Ectodermal cell (in vitro differentiated cells): ENCODE measurements at regions not wholly inside any gene's neighbourhood (a gene's known extent, or its start where the extent isn't known, plus 50 kb on each side); places are given as distances from the start of the nearest gene placed in this dataset.

ENCODE experiments used
- H3K27ac ChIP-seq: 2 replicates; pipeline ENCODE4 v1.7.0; 2013; ENCODE audit warnings: mild to moderate bottlenecking, low read depth, low read length; ENCODE audit not compliant: insufficient read depth, poor library complexity, severe bottlenecking
- H3K27me3 ChIP-seq: 2 replicates; pipeline ENCODE4 v1.7.0; 2013; ENCODE audit warnings: mild to moderate bottlenecking, low read length; ENCODE audit not compliant: insufficient read depth, control insufficient read depth, poor library complexity, severe bottlenecking
- H3K36me3 ChIP-seq: one replicate; pipeline ENCODE4 v1.7.0; 2013; ENCODE audit warnings: low read length; ENCODE audit not compliant: control insufficient read depth, insufficient read depth
- H3K4me1 ChIP-seq: one replicate; pipeline ENCODE4 v1.7.0; 2013; ENCODE audit warnings: low read length; ENCODE audit not compliant: control insufficient read depth, insufficient read depth
- H3K4me3 ChIP-seq: 2 replicates; pipeline ENCODE4 v1.7.0; 2013; ENCODE audit warnings: low read depth, low read length, control low read depth; ENCODE audit not compliant: insufficient read depth
- H3K9me3 ChIP-seq: 2 replicates; pipeline ENCODE4 v1.7.0; 2013; ENCODE audit warnings: mild to moderate bottlenecking, low read length, moderate library complexity; ENCODE audit not compliant: control insufficient read depth
- WGBS, 2 experiments: methylation state at CpG; one replicate each; pipeline ENCODE4 v1.1.7; 2013; ENCODE audit warnings: missing lambda C conversion rate in 2 of 2; 5-methylcytosine and 5-hydroxymethylcytosine counted together

DNA sequence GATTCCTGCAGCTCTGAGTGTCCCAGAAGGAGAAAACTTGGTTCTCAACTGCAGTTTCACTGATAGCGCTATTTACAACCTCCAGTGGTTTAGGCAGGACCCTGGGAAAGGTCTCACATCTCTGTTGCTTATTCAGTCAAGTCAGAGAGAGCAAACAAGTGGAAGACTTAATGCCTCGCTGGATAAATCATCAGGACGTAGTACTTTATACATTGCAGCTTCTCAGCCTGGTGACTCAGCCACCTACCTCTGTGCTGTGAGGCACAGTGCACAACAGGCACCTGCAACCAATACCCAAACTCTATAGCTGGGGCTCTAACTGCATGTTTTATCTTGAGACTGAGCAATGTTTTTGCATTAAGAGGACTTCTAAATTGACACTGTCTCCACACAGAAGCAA, 379.2 kb upstream of the OR4E1 start:
- H3K27me3 ChIP-seq = no peaks in the 10 kb centered on the region
- H3K27ac ChIP-seq = no peak overlapping the region
- WGBS, 2 experiments = 83 to 85% methylated on average over 3 of the region's 3 CpGs
- no peaks in the 10 kb centered on the region for H3K4me1 ChIP-seq
- H3K4me3 ChIP-seq = no peak overlapping the region
- no peaks in the 10 kb centered on the region for H3K9me3 ChIP-seq
- H3K36me3 ChIP-seq = no peaks in the 10 kb centered on the region

DNA sequence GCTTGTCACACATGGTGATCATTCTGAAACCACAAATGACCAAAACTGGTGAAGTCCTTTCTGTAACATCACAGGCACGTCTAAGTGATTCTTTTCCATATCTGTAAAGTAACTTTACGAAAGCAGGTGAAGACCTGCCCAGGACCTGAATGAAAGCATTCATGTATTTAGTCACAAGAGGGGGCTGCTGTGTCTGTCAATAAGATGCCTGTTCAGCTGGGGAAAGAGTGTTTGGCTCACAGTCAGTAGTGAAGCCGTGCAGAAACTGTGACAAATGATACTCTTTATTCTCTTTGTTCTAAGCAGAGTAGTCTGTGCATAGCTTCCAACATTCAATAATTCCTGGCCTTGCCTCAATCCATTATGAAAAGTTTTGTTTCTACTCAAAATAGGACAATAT, 373.5 kb upstream of the OR4E1 start:
- Histone ChIP-seq H3K27ac (no peak overlapping the region), H3K9me3 (no peaks in the 10 kb centered on the region), H3K4me3 (no peak overlapping the region), H3K4me1 (no peaks in the 10 kb centered on the region), H3K27me3 (no peaks in the 10 kb centered on the region), H3K36me3 (no peaks in the 10 kb centered on the region)
- WGBS, 2 experiments = 43 to 47% methylated on average over 3 of the region's 3 CpGs

DNA sequence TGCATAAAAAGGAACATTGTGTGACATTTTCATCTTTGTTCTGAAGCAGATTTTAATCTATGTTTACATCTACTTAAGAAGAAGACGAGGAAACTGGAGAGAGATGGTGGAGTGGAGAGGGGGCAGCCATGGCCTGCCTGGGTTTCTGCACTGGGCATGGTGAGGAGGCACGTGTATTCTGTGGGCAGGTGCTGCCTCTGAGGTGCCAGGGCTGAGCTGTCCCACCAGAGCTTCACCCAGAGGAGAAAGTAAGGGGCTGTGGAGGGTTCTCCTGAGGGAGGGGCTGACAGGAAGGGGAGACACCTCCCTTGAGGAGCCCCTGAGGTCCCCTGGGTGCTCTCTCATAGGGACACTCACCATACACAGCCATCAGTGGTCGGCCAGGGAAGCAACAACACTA, 372.4 kb upstream of the OR4E1 start:
- no peaks in the 10 kb centered on the region for H3K27me3 ChIP-seq
- H3K27ac ChIP-seq = no peak overlapping the region
- 84 to 85% methylated on average over 3 of the region's 3 CpGs for WGBS, 2 experiments
- no peaks in the 10 kb centered on the region for H3K4me1 ChIP-seq
- no peaks in the 10 kb centered on the region for H3K36me3 ChIP-seq
- no peaks in the 10 kb centered on the region for H3K9me3 ChIP-seq
- H3K4me3 ChIP-seq = no peak overlapping the region

DNA sequence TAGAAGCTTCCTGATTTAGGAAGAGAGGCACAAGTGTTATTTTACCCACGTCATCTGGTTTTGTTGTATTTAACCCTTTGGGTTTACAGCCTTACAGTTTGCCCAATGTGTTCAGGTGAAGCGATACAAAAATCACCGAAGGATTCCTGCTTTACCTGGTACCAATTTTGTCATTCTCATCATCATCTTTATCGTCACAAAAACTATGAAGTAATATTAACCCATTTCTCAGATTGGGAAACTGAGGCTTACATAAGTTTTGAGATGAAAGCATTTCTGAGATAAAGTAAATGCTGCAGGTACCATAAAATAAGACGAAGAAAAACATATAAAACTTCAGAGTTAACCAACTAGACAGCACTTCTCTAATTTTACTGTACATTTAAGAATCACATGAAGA, 370.6 kb upstream of the OR4E1 start:
- no peaks in the 10 kb centered on the region for H3K27me3 ChIP-seq
- 69 to 84% methylated on average over 5 of the region's 5 CpGs for WGBS, 2 experiments

DNA sequence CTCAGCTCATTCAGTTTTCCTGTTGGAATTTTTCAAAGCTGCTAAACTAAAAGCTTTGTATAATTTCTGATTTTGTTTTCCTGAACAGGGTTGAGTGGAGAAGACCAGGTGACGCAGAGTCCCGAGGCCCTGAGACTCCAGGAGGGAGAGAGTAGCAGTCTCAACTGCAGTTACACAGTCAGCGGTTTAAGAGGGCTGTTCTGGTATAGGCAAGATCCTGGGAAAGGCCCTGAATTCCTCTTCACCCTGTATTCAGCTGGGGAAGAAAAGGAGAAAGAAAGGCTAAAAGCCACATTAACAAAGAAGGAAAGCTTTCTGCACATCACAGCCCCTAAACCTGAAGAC, 367.1 kb upstream of the OR4E1 start:
- Histone ChIP-seq H3K36me3 (no peaks in the 10 kb centered on the region), H3K4me3 (no peak overlapping the region), H3K9me3 (no peaks in the 10 kb centered on the region), H3K27me3 (no peaks in the 10 kb centered on the region), H3K27ac (no peak overlapping the region), H3K4me1 (no peaks in the 10 kb centered on the region)
- 86 to 90% methylated on average over 3 of the region's 3 CpGs for WGBS, 2 experiments

More for the DNA sequence above, 370.6 kb upstream of the OR4E1 start:
- no peaks in the 10 kb centered on the region for H3K4me1 ChIP-seq
- no peak overlapping the region for H3K4me3 ChIP-seq
- no peaks in the 10 kb centered on the region for H3K36me3 ChIP-seq
- H3K27ac ChIP-seq = no peak overlapping the region
- no peaks in the 10 kb centered on the region for H3K9me3 ChIP-seq

DNA sequence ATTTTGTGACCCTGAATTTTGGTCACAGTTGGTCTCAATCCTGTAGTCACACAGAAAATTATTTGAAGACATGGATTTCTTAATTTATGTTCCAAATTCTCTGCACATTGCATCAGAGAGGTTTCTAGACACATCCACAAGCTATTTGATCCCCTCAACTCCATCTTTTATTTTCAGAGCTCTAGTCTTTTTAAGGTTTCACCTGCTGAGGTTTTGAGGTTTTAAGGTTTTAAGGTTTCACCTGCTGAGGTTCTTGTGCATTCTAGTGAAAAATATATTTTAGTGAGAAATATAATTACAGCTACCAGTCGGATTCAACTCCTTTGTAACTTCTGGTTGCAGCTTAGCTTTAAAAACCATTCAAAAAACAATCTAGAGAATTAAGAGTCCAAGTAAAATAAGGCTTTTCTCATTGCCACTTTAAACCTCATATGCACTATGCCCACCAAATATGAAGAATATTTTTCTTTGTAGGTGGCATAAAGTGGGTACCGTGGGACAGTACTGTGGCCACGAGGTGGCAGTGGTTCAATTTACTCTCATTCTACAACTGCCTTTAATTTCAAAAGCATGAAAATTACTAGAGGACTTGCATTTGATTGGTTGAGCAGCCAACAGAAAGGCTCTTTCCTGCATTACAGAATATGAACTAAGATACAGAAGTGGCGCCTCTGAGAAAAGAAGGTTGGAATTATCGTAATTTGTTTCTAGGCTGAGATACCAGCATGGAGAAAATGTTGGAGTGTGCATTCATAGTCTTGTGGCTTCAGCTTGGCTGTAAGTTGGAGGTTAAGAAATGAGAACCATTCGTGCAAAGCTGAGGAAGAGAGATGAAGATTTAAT, 366.5 kb upstream of the OR4E1 start:
- Histone ChIP-seq H3K9me3 (no peaks in the 10 kb centered on the region), H3K27ac (no peak overlapping the region), H3K4me1 (no peaks in the 10 kb centered on the region), H3K36me3 (no peaks in the 10 kb centered on the region), H3K27me3 (no peaks in the 10 kb centered on the region), H3K4me3 (no peak overlapping the region)
- WGBS, 2 experiments = 69 to 84% methylated on average over 4 to 5 of the region's 6 CpGs

DNA sequence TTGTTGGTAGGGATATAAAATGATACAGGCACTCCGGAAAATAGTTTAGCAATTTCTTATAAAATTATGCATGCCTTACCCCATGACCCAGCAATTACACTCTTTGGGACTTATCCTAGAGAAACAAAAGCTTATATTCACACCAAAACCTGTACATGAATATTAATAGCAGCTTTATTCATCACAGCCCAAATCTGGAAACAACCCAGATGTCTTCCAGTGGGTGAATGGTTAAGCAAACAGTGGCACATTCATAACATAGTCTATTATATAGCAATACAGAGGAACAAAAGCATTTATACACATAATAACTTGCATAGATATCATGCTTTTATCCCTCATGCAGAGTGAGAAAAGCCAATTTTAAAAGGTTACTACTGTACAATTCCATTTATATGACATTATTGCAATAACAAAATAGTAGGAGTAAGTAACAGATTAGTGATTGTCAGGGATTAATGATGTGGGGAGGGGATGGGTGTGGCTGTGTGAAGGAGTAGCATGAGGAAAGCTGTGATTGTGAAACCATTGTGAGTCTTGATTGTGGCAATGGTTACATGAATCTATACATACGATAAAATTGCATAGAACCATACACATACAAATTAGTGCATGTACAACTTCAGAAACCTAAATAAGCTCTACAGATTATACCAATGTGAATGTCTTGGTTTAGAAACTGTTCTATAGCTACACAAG, 363.1 kb upstream of the OR4E1 start:
- Histone ChIP-seq H3K9me3 (no peaks in the 10 kb centered on the region), H3K4me3 (no peak overlapping the region), H3K4me1 (no peaks in the 10 kb centered on the region), H3K36me3 (no peaks in the 10 kb centered on the region), H3K27me3 (no peaks in the 10 kb centered on the region), H3K27ac (no peak overlapping the region)
- 87% methylated on average over 2 of the region's 2 CpGs; no CpG with 5 or more reads in 1 of the 2 experiments for WGBS, 2 experiments

DNA sequence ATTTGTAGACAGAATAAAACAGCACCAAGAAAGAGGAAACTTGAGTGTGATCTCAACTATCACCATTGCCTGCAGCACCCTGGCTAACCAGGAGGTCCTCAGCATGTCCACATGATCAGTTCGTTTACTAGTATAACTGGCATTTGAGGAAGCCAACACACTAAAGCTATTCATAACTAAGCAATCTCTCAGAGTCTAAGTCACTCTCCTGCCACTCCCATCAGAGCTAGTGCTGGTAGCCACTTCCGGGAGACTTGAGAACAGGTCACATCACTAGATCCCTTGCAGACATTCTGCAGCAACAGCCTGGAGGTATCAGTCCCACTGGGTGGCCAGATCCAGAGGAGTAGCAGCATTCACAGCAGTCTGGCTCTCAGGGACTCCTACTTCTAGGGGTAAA, 352.9 kb upstream of the OR4E1 start:
- 90 to 93% methylated on average over 2 of the region's 2 CpGs for WGBS, 2 experiments
- no peaks in the 10 kb centered on the region for H3K36me3 ChIP-seq
- H3K27ac ChIP-seq = no peak overlapping the region
- no peaks in the 10 kb centered on the region for H3K27me3 ChIP-seq
- no peaks in the 10 kb centered on the region for H3K9me3 ChIP-seq
- no peaks in the 10 kb centered on the region for H3K4me1 ChIP-seq
- H3K4me3 ChIP-seq = no peak overlapping the region

DNA sequence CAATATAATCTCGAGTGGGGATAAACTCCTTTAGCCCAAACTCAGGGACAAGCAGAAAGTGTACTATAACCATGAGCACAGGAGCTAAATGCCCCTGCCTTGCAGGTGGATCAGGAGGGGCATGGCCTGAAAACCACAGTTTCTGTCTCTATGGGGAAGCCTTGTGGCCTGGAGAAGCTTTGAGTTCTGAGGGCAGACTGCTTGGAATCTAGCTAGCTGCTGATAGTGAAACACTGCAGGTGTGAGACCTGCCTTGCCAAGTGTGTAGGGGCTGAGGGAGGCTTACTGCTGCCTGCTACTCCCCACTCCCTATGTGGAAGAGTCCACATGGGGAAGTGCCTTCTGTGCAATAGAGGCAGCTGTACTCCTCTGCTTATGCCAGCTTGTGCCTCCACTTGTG, 352.3 kb upstream of the OR4E1 start:
- Histone ChIP-seq H3K4me1 (no peaks in the 10 kb centered on the region), H3K27me3 (no peaks in the 10 kb centered on the region), H3K9me3 (no peaks in the 10 kb centered on the region), H3K36me3 (no peaks in the 10 kb centered on the region), H3K27ac (no peak overlapping the region), H3K4me3 (no peak overlapping the region)
- WGBS, 2 experiments = 82 to 93% methylated on average over 1 of the region's 1 CpG

DNA sequence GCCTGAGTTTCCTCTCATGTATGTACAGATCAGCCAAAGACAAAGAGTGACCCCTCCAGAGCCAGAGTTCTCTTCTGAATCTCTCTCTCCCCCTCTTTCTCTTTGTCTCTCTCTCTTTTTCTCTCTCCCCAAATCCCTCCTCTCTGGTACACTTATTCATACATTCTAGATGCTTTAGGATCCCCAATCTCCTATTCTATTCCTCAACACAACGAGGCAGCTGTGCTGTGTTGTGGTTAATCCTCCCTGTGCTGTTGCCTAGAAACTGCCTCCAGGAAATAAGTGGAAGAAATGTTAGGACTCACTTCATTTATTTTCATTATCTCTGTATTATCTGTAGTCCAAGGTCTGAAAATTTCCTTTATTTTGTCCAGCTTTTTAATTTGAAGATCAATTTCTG, 350.5 kb upstream of the OR4E1 start:
- Histone ChIP-seq H3K36me3 (no peaks in the 10 kb centered on the region), H3K27ac (no peak overlapping the region), H3K9me3 (no peaks in the 10 kb centered on the region), H3K27me3 (no peaks in the 10 kb centered on the region), H3K4me3 (no peak overlapping the region), H3K4me1 (no peaks in the 10 kb centered on the region)
- WGBS, 2 experiments = 36% methylated on average over 1 of the region's 1 CpG; no CpG with 5 or more reads in 1 of the 2 experiments
